GM12878 (cell line): ENCODE measurements at regions not wholly inside any gene's neighbourhood (a gene's known extent, or its start where the extent isn't known, plus 50 kb on each side); places are given as distances from the start of the nearest gene placed in this dataset.

ENCODE experiments used
- ATAC-seq: fragments of 200-7000 bp; cut with Tn5 transposase; 3 replicates; pipeline ENCODE4 v1.9.1; 2020; ENCODE audit warnings: mild to moderate bottlenecking, moderate library complexity
- BruUV-seq: library from RNA; stranded (reverse); fragments of 400-500 nt; replicated peaks from 2 replicates; lab custom pipeline; 2021; lab: Mats Ljungman, UMichigan
- CTCF ChIA-PET: fragments of 300-600 bp; sonication (Branson Sonifier 250); formaldehyde crosslinking; extraction: SDS; loops from one replicate; lab custom pipeline; 2021; ENCODE audit warnings: inconsistent platforms; lab: Yijun Ruan, JAX
- POLR2A ChIA-PET: fragments of 350-600 bp; formaldehyde crosslinking; extraction: SDS; loops from one replicate; lab custom pipeline; 2021; ENCODE audit warnings: inconsistent platforms; lab: Charles Lee
- RAD21 ChIA-PET: fragments of 300-600 bp; sonication (Branson Sonifier 250); formaldehyde crosslinking; loops from one replicate; lab custom pipeline; 2023; ENCODE audit warnings: antibody characterized with exemption; ENCODE audit not compliant: unreplicated experiment; lab: Charles Lee
- SMC1A ChIA-PET: fragments of 300-600 bp; sonication (Branson Sonifier 250); formaldehyde crosslinking; loops from one replicate; lab custom pipeline; 2023; ENCODE audit not compliant: unreplicated experiment, uncharacterized antibody; lab: Charles Lee
- DNase-seq: peaks from one replicate; pipeline ENCODE4 v3.0.0-alpha.2; 2011; ENCODE audit warnings: low read depth, low spot score
- FAIRE-seq: peaks from 3 replicates; lab custom pipeline; 2011; peaks lifted over from hg19 to GRCh38; lab: Jason Lieb, UNC
- H2AFZ ChIP-seq: 2 replicates; pipeline ENCODE4 v1.6.0; 2011; ENCODE audit warnings: low read depth, low read length, control low read depth; ENCODE audit not compliant: control insufficient read depth
- H3K27ac ChIP-seq: 2 replicates; pipeline ENCODE4 v1.5.1; 2011; ENCODE audit warnings: control low read depth; ENCODE audit not compliant: control insufficient read depth, insufficient read depth
- H3K27me3 ChIP-seq, 2 experiments: replicated peaks in 1 of 2; 2 replicates each; pipeline versions ENCODE4 v1.6.0 to v1.6.1; 2011; ENCODE audit warnings: low read length in 1 of 2; ENCODE audit not compliant: control insufficient read depth in 2 of 2, insufficient read depth in 2 of 2
- H3K36me3 ChIP-seq, 2 experiments: 2 replicates each; pipeline ENCODE4 v1.5.1; 2011; ENCODE audit warnings: low read length in 1 of 2; ENCODE audit not compliant: control insufficient read depth in 2 of 2, insufficient read depth in 2 of 2
- H3K4me1 ChIP-seq: 2 replicates; pipeline ENCODE4 v1.6.1; 2011; ENCODE audit warnings: mild to moderate bottlenecking, low read length, moderate library complexity, mixed read lengths; ENCODE audit not compliant: control insufficient read depth, insufficient read depth
- H3K4me2 ChIP-seq: 2 replicates; pipeline ENCODE4 v1.6.0; 2011; ENCODE audit warnings: control low read depth; ENCODE audit not compliant: control insufficient read depth, insufficient read depth
- H3K4me3 ChIP-seq: fragments of 200-600 bp; sonication (generic); 2 replicates; pipeline ENCODE4 v1.5.1; 2016
- H3K79me2 ChIP-seq: 2 replicates; pipeline ENCODE4 v1.6.0; 2011; ENCODE audit warnings: low read length; ENCODE audit not compliant: control insufficient read depth, insufficient read depth
- H3K9ac ChIP-seq: 2 replicates; pipeline ENCODE4 v1.8.0; 2011; ENCODE audit warnings: low read length, control low read depth, mixed read lengths; ENCODE audit not compliant: control insufficient read depth, insufficient read depth
- H3K9me3 ChIP-seq: replicated peaks from 3 replicates; pipeline ENCODE4 v1.5.1; 2011; ENCODE audit warnings: mild to moderate bottlenecking, low read length; ENCODE audit not compliant: control insufficient read depth, insufficient read depth
- H4K20me1 ChIP-seq: 2 replicates; pipeline ENCODE4 v1.6.0; 2011; ENCODE audit not compliant: control insufficient read depth, insufficient read depth
- BACH1 ChIP-seq: fragments of 450-650 bp; IDR thresholded peaks from 2 replicates; pipeline ENCODE4 v1.6.1; 2017; ENCODE audit warnings: mild to moderate bottlenecking, borderline replicate concordance
- CBX3 ChIP-seq: fragments of 200-600 bp; sonication (generic); IDR thresholded peaks from 2 replicates; pipeline ENCODE4 v1.6.1; 2016; ENCODE audit warnings: low read depth, borderline replicate concordance
- CHD1 ChIP-seq: IDR thresholded peaks from 2 replicates; pipeline ENCODE4 v1.6.1; 2012; ENCODE audit warnings: low read depth, low read length, improper control_type of control experiment
- CREB1 ChIP-seq: IDR thresholded peaks from 2 replicates; pipeline ENCODE4 v1.6.1; 2012; ENCODE audit warnings: low read depth, mild to moderate bottlenecking, inconsistent platforms
- ETV6 ChIP-seq, 2 experiments: fragments of 450-650 bp in 1 of 2; IDR thresholded peaks in 1 of 2; conservative IDR thresholded peaks in 1 of 2; 2 replicates each; pipeline ENCODE4 v1.6.1; 2014; ENCODE audit warnings: antibody characterized with exemption in 1 of 2, borderline replicate concordance in 1 of 2, low read depth in 1 of 2, mild to moderate bottlenecking in 1 of 2, moderate library complexity in 1 of 2
- HDAC6 ChIP-seq: fragments of 200-600 bp; sonication (generic); IDR thresholded peaks from one replicate; pipeline ENCODE4 v1.8.0; 2017; ENCODE audit warnings: antibody characterized with exemption; ENCODE audit not compliant: unreplicated experiment
- MLLT1 ChIP-seq: fragments of 450-650 bp; IDR thresholded peaks from 2 replicates; pipeline ENCODE4 v1.6.1; 2016; ENCODE audit warnings: mild to moderate bottlenecking
- POLR2AphosphoS5 ChIP-seq: IDR thresholded peaks from 2 replicates; pipeline ENCODE4 v1.6.1; 2011; ENCODE audit warnings: mild to moderate bottlenecking, low read length, inconsistent platforms
- POU2F2 ChIP-seq: IDR thresholded peaks from 3 replicates; pipeline ENCODE4 v1.6.1; 2011; ENCODE audit warnings: low read depth, mild to moderate bottlenecking, low read length, borderline replicate concordance
- PRDM15 ChIP-seq: fragments of 450-650 bp; formaldehyde crosslinking; IDR thresholded peaks from 2 replicates; pipeline ENCODE4 v1.4.0; 2020; ENCODE audit warnings: mild to moderate bottlenecking, moderate library complexity
- TAF1 ChIP-seq: IDR thresholded peaks from 2 replicates; pipeline ENCODE4 v1.6.1; 2011; ENCODE audit warnings: mild to moderate bottlenecking, low read depth, low read length, borderline replicate concordance
- TCF7 ChIP-seq: IDR thresholded peaks from 2 replicates; pipeline ENCODE4 v1.6.1; 2014; ENCODE audit warnings: antibody characterized with exemption, borderline replicate concordance
- WRNIP1 ChIP-seq: IDR thresholded peaks from 2 replicates; pipeline ENCODE4 v1.6.1; 2011; ENCODE audit warnings: low read depth, low read length, improper control_type of control experiment, borderline replicate concordance
- YY1 ChIP-seq: IDR thresholded peaks from 2 replicates; pipeline ENCODE4 v1.6.1; 2011; ENCODE audit warnings: low read depth, mild to moderate bottlenecking, low read length
- ZNF622 ChIP-seq: fragments of 450-650 bp; IDR thresholded peaks from 2 replicates; pipeline ENCODE4 v1.6.1; 2017; ENCODE audit warnings: mild to moderate bottlenecking, inconsistent platforms
- WGBS: methylation state at CpG from one replicate; pipeline ENCODE4 v1.1.6; 2016; ENCODE audit warnings: low lambda C conversion rate; ENCODE audit not compliant: insufficient replicate concordance, insufficient coverage; ENCODE audit errors: missing lambda C conversion rate; 5-methylcytosine and 5-hydroxymethylcytosine counted together
- in situ Hi-C: fragments of 300-500 bp; cut with MboI; formaldehyde crosslinking; loops from 9 replicates; pipeline ENCODE4 v1.14.3; 2018; ENCODE audit warnings: mixed read lengths
- intact Hi-C: fragments of 100-400 bp; cut with micrococcal nuclease; formaldehyde crosslinking; loops from one replicate; pipeline ENCODE4 v1.14.2; 2022; ENCODE audit not compliant: unreplicated experiment
- TF ChIP-seq, protein P1 (sequence below): IDR thresholded peaks from 2 replicates; pipeline ENCODE4 v1.6.1; 2012; ENCODE audit warnings: low read length, inconsistent platforms
- TF ChIP-seq, protein P2 (sequence below): IDR thresholded peaks from 2 replicates; pipeline ENCODE4 v1.6.1; 2011; ENCODE audit warnings: borderline replicate concordance, low read depth, mild to moderate bottlenecking, moderate library complexity, low read length; ENCODE audit not compliant: insufficient read depth, poor library complexity, severe bottlenecking

DNA sequence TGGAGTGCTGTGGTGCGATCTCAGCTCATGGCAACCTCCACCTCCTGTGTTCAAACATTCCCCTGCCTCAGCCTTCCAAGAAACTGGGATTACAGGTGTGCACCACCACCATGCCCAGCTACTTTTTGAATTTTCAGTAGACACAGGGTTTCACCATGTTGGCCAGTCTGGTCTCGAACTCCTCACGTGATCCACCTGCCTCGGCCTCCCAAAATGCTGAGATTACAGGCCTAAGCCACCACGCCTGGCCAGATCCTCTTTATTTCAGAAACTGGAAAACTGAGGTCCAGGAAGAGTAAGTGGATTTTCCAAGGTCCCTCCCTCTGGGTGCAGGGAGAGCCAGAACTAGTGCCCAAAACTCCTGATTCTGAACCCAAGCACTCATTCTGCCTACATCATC is 413.1 kb upstream of the AUTS2 start (continued):
- TF ChIP-seq, protein P1, sequence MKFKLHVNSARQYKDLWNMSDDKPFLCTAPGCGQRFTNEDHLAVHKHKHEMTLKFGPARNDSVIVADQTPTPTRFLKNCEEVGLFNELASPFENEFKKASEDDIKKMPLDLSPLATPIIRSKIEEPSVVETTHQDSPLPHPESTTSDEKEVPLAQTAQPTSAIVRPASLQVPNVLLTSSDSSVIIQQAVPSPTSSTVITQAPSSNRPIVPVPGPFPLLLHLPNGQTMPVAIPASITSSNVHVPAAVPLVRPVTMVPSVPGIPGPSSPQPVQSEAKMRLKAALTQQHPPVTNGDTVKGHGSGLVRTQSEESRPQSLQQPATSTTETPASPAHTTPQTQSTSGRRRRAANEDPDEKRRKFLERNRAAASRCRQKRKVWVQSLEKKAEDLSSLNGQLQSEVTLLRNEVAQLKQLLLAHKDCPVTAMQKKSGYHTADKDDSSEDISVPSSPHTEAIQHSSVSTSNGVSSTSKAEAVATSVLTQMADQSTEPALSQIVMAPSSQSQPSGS: no peak
- no peak for TF ChIP-seq POU2F2
- TF ChIP-seq HDAC6: no peak
- TF ChIP-seq YY1: no peak
- no peak for TF ChIP-seq CHD1

DNA sequence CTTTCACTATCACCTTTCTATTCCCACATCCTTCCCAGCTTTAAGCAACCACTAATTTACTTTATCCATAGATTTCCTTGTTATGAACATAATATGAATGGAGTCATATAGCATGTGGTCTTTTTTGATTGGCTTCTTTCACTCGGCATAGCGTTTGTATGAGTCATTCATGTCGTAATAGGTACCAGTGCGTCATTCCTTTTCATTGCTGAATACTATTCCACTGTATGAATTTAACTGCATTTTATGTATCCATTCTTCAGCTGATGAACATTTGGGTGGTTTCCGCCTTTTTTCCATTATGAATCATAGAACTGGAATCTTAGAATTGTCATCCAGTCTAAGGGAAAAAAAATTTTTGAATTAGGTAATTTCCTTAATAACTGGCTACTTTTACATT is 411.3 kb upstream of the AUTS2 start:
- H2AFZ ChIP-seq: no peak overlapping the region
- ChIA-PET SMC1A (no interaction called here), CTCF (no interaction called here), POLR2A (no interaction called here), RAD21 (no interaction called here)
- in situ Hi-C loops: no loop called here
- no peaks in the 10 kb centered on the region for H3K27me3 ChIP-seq
- no peaks in the 10 kb centered on the region for H3K9me3 ChIP-seq
- H3K4me3 ChIP-seq: no peak overlapping the region
- no peaks in the 10 kb centered on the region for H3K4me1 ChIP-seq
- WGBS: 43% methylated on average over 5 of the region's 5 CpGs
- no peak for FAIRE-seq
- no peak for ATAC-seq
- H3K79me2 ChIP-seq: no peaks in the 10 kb centered on the region
- H4K20me1 ChIP-seq: no peaks in the 10 kb centered on the region
- no peak overlapping the region for H3K9ac ChIP-seq
- intact Hi-C loops: no loop called here
- BruUV-seq: no TSS peak
- H3K4me2 ChIP-seq: no peak overlapping the region
- no peak for DNase-seq
- H3K27ac ChIP-seq: no peak overlapping the region
- no peaks in the 10 kb centered on the region for H3K36me3 ChIP-seq
- no peak for TF ChIP-seq CREB1
- TF ChIP-seq TAF1: no peak
- no peak for TF ChIP-seq POLR2AphosphoS5
- no peak for TF ChIP-seq BACH1
- no peak for TF ChIP-seq ETV6 (conservative IDR thresholded peaks at IDR 0.05 in 1 of 2, IDR thresholded peaks at IDR 0.05 in 1 of 2; ENCODE audit: borderline replicate concordance in 1 of 2, low read depth in 1 of 2)
- TF ChIP-seq WRNIP1: no peak
- no peak for TF ChIP-seq MLLT1
- TF ChIP-seq, protein P2, sequence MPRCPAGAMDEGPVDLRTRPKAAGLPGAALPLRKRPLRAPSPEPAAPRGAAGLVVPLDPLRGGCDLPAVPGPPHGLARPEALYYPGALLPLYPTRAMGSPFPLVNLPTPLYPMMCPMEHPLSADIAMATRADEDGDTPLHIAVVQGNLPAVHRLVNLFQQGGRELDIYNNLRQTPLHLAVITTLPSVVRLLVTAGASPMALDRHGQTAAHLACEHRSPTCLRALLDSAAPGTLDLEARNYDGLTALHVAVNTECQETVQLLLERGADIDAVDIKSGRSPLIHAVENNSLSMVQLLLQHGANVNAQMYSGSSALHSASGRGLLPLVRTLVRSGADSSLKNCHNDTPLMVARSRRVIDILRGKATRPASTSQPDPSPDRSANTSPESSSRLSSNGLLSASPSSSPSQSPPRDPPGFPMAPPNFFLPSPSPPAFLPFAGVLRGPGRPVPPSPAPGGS: no peak
- no peak for TF ChIP-seq ZNF622
- no peak for TF ChIP-seq CBX3
- TF ChIP-seq PRDM15 (CRISPR knock-in tag): no peak
- no peak for TF ChIP-seq TCF7
